HCT116 (cell line): ENCODE measurements at regions not wholly inside any gene's neighbourhood (a gene's known extent, or its start where the extent isn't known, plus 50 kb on each side); places are given as distances from the start of the nearest gene placed in this dataset.

Source experiments
- ATAC-seq: fragments of 200-7000 bp; cut with Tn5 transposase; 2 replicates; pipeline ENCODE4 v1.9.1; 2020; ENCODE audit warnings: mild to moderate bottlenecking, moderate library complexity
- BruUV-seq: library from RNA; stranded (reverse); fragments of 400-500 nt; replicated peaks from 2 replicates; lab custom pipeline; 2021; lab: Mats Ljungman, UMichigan
- CTCF ChIA-PET: fragments of 300-600 bp; sonication (Branson Sonifier 250); formaldehyde crosslinking; loops from one replicate; lab custom pipeline; 2021; ENCODE audit warnings: antibody characterized with exemption; lab: Charles Lee
- POLR2A ChIA-PET: fragments of 300-600, 350-600 bp; sonication (Branson Sonifier 250); formaldehyde crosslinking; loops from one replicate; lab custom pipeline; 2021; ENCODE audit warnings: antibody characterized with exemption; lab: Charles Lee
- RAD21 ChIA-PET, 2 experiments: fragments of 300-600 bp; sonication (Branson Sonifier 250); formaldehyde crosslinking; loops; one replicate each; lab custom pipeline; 2023; ENCODE audit warnings: low total read pairs in 2 of 2; ENCODE audit not compliant: uncharacterized antibody in 2 of 2, unreplicated experiment in 2 of 2, low non-redundant PET in 1 of 2; lab: Charles Lee
- DNase-seq: peaks from one replicate; pipeline ENCODE4 v3.0.0-alpha.2; 2010; ENCODE audit warnings: low read depth, low spot score
- H2AFZ ChIP-seq: fragments of 200-600 bp; shearing (Covaris generic), sonication (generic); 2 replicates; pipeline ENCODE4 v1.6.1; 2017; ENCODE audit warnings: low read depth, mixed run types, mixed read lengths, antibody characterized with exemption, low read length; ENCODE audit not compliant: poor library complexity, severe bottlenecking
- H3K27ac ChIP-seq: 2 replicates; pipeline ENCODE4 v1.5.1; 2012; ENCODE audit warnings: low read depth, low read length
- H3K27me3 ChIP-seq: fragments of 200-600 bp; sonication (generic); 2 replicates; pipeline ENCODE4 v1.6.1; 2016; ENCODE audit warnings: mixed run types, low read length, mixed read lengths; ENCODE audit not compliant: insufficient read depth
- H3K36me3 ChIP-seq, 2 experiments: fragments of 200-500 bp in 1 of 2; fragments of 200-600 bp in 1 of 2; sonication (Bioruptor generic) in 1 of 2; sonication (generic) in 1 of 2; 2 replicates each; pipeline versions ENCODE4 v1.5.1 to v1.6.1; 2014 to 2016; ENCODE audit warnings: low read length in 2 of 2, inconsistent platforms in 1 of 2, mixed read lengths in 1 of 2, mixed run types in 1 of 2; ENCODE audit not compliant: insufficient read depth in 2 of 2, control insufficient read depth in 1 of 2
- H3K4me1 ChIP-seq, 2 experiments: fragments of 200-600 bp in 1 of 2; sonication (generic) in 1 of 2; 2 replicates each; pipeline versions ENCODE4 v1.5.1 to v1.6.1; 2012 to 2017; ENCODE audit warnings: low read length in 2 of 2, inconsistent platforms in 1 of 2, mild to moderate bottlenecking in 1 of 2, mixed read lengths in 1 of 2, mixed run types in 1 of 2, moderate library complexity in 1 of 2; ENCODE audit not compliant: insufficient read depth in 2 of 2, control insufficient read depth in 1 of 2
- H3K4me2 ChIP-seq: fragments of 200-600 bp; sonication (generic); 2 replicates; pipeline ENCODE4 v1.6.1; 2017; ENCODE audit warnings: mixed run types, low read length, mixed read lengths
- H3K4me3 ChIP-seq, 2 experiments: fragments of 200-600 bp in 1 of 2; sonication (generic) in 1 of 2; replicated peaks in 1 of 2; 2 replicates each; pipeline ENCODE4 v1.5.1; 2011 to 2016; ENCODE audit warnings: low read length in 2 of 2, control low read depth in 1 of 2, low read depth in 1 of 2, mild to moderate bottlenecking in 1 of 2, mixed read lengths in 1 of 2, mixed run types in 1 of 2
- H3K79me2 ChIP-seq: fragments of 200-600 bp; sonication (generic); 2 replicates; pipeline ENCODE4 v1.6.1; 2017; ENCODE audit warnings: mild to moderate bottlenecking, mixed run types, low read length, moderate library complexity, mixed read lengths; ENCODE audit not compliant: insufficient read depth
- H3K9ac ChIP-seq: fragments of 200-600 bp; sonication (generic); 2 replicates; pipeline ENCODE4 v1.6.1; 2016; ENCODE audit warnings: low read length, mixed read lengths
- H3K9me2 ChIP-seq: fragments of 200-600 bp; sonication (generic), shearing (Covaris generic); 2 replicates; pipeline ENCODE4 v1.6.1; 2017; ENCODE audit warnings: mixed run types, mild to moderate bottlenecking, moderate library complexity; ENCODE audit not compliant: insufficient read depth
- H3K9me3 ChIP-seq, 2 experiments: fragments of 200-500 bp in 1 of 2; fragments of 200-600 bp in 1 of 2; sonication (Bioruptor generic) in 1 of 2; sonication (generic) in 1 of 2; 2 replicates each; pipeline ENCODE4 v1.6.1; 2014 to 2017; ENCODE audit warnings: low read length in 2 of 2, mixed read lengths in 2 of 2, inconsistent platforms in 1 of 2, low read depth in 1 of 2, mild to moderate bottlenecking in 1 of 2, mixed run types in 1 of 2, moderate library complexity in 1 of 2; ENCODE audit not compliant: control insufficient read depth in 1 of 2, insufficient read depth in 1 of 2
- H4K20me1 ChIP-seq: fragments of 200-600 bp; sonication (generic), shearing (Covaris generic); 2 replicates; pipeline ENCODE4 v1.6.1; 2017; ENCODE audit warnings: mixed run types, mild to moderate bottlenecking, moderate library complexity; ENCODE audit not compliant: insufficient read depth
- ATF3 ChIP-seq: IDR thresholded peaks from 2 replicates; pipeline ENCODE4 v1.6.1; 2012
- CBX3 ChIP-seq: IDR thresholded peaks from 2 replicates; pipeline ENCODE4 v1.6.1; 2012; ENCODE audit warnings: low read depth
- CEBPB ChIP-seq: IDR thresholded peaks from 2 replicates; pipeline ENCODE4 v1.6.1; 2012; ENCODE audit warnings: low read depth
- EGR1 ChIP-seq: IDR thresholded peaks from 2 replicates; pipeline ENCODE4 v1.6.1; 2012; ENCODE audit warnings: low read depth
- EZH2 ChIP-seq: fragments of 200-600 bp; sonication (generic); IDR thresholded peaks from 2 replicates; pipeline ENCODE4 v1.6.1; 2017; ENCODE audit warnings: antibody characterized with exemption, mixed run types
- EZH2phosphoT487 ChIP-seq: fragments of 200-600 bp; IDR thresholded peaks from 2 replicates; pipeline ENCODE4 v1.6.1; 2018; ENCODE audit warnings: antibody characterized with exemption, borderline replicate concordance
- JUND ChIP-seq: IDR thresholded peaks from 2 replicates; pipeline ENCODE4 v1.6.1; 2012
- MAX ChIP-seq: IDR thresholded peaks from 2 replicates; pipeline ENCODE4 v1.6.1; 2012
- POLR2A ChIP-seq: IDR thresholded peaks from 2 replicates; pipeline ENCODE4 v1.7.0; 2011; ENCODE audit warnings: borderline replicate concordance; ENCODE audit not compliant: insufficient read depth, insufficient read length; ENCODE audit errors: extremely low read depth
- SP1 ChIP-seq: IDR thresholded peaks from 2 replicates; pipeline ENCODE4 v1.6.1; 2012; ENCODE audit warnings: low read depth
- SRF ChIP-seq: IDR thresholded peaks from 2 replicates; pipeline ENCODE4 v1.6.1; 2012; ENCODE audit warnings: low read depth
- TCF7L2 ChIP-seq: IDR thresholded peaks from 2 replicates; pipeline ENCODE4 v1.7.0; 2011; ENCODE audit warnings: borderline replicate concordance, inconsistent platforms; ENCODE audit not compliant: insufficient read depth, insufficient read length; ENCODE audit errors: extremely low read depth
- YY1 ChIP-seq: IDR thresholded peaks from 2 replicates; pipeline ENCODE4 v1.6.1; 2011; ENCODE audit warnings: low read length, low read depth, moderate library complexity, mild to moderate bottlenecking; ENCODE audit not compliant: insufficient replicate concordance; ENCODE audit errors: extremely low read depth
- ZNF274 ChIP-seq: fragments of 200-500 bp; sonication (Bioruptor generic); IDR thresholded peaks from 2 replicates; pipeline ENCODE4 v1.6.1; 2014; ENCODE audit warnings: mild to moderate bottlenecking, low read depth, low read length, inconsistent platforms
- intact Hi-C: fragments of 100-400 bp; cut with micrococcal nuclease; formaldehyde crosslinking; loops from 2 replicates; pipeline ENCODE4 v1.10.0; 2022
- TF ChIP-seq, protein P1 (sequence below), 3 experiments: fragments of 200-600 bp in 1 of 3; sonication (generic) in 1 of 3; IDR thresholded peaks in 2 of 3; conservative IDR thresholded peaks in 1 of 3; 2 replicates each; pipeline ENCODE4 v1.5.1; 2012 to 2017; ENCODE audit warnings: low read depth in 2 of 3, low read length in 2 of 3, antibody characterized with exemption in 1 of 3, borderline replicate concordance in 1 of 3, control low read depth in 1 of 3, mild to moderate bottlenecking in 1 of 3, mixed read lengths in 1 of 3, mixed run types in 1 of 3, moderate library complexity in 1 of 3; ENCODE audit not compliant: insufficient read depth in 1 of 3
- TF ChIP-seq, protein P2 (sequence below): IDR thresholded peaks from 2 replicates; pipeline ENCODE4 v1.6.1; 2012; ENCODE audit warnings: low read depth
- TF ChIP-seq, protein P3 (sequence below): IDR thresholded peaks from 2 replicates; pipeline ENCODE4 v1.6.1; 2011; ENCODE audit warnings: mild to moderate bottlenecking, low read length, moderate library complexity; ENCODE audit not compliant: insufficient replicate concordance; ENCODE audit errors: extremely low read depth

DNA sequence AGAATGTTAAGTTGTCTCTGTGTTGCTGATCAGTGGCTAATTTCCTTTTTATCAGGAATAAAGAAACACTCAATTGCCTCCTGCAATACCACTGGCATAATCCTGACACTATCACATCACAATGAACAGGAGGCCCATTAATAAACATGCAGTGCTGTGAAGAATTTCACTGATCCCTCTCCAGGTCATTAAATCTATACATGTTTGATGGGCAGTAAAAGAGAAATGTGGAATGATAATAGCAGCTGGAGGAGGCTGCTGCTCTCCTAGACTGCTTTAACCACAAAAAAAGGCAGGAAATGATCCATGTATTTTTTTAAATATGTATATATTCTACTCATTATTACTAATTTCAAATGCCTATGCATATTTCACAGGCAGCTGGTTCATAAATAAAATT lies 202.1 kb downstream of the CENPC start (continued):
- TF ChIP-seq ATF3 = no peak

- Histone ChIP-seq H3K9me3 (no peaks in the 10 kb centered on the region), H2AFZ (no peak overlapping the region), H3K4me3 (no peak overlapping the region), H4K20me1 (no peaks in the 10 kb centered on the region; the same call in 1 of the 2 replicates), H3K4me1 (no peaks in the 10 kb centered on the region), H3K9ac (no peak overlapping the region), H3K4me2 (no peak overlapping the region), H3K36me3 (no peaks in the 10 kb centered on the region), H3K27me3 (0 out of 2 replicates have a peak, but pooled peaks cover 3% of the 10 kb centered on the region), H3K9me2 (no peaks in the 10 kb centered on the region), H3K79me2 (no peaks in the 10 kb centered on the region), H3K27ac (no peak overlapping the region)
- ChIA-PET RAD21 (no interaction called here), POLR2A (no interaction called here), CTCF (no interaction called here)
- ATAC-seq (no peak), DNase-seq (no peak)
- BruUV-seq = no TSS peak
- TF ChIP-seq CBX3 = no peak
- no peak for TF ChIP-seq EZH2phosphoT487
- TF ChIP-seq TCF7L2 = no peak
- no peak for TF ChIP-seq EZH2
- TF ChIP-seq, protein P1, sequence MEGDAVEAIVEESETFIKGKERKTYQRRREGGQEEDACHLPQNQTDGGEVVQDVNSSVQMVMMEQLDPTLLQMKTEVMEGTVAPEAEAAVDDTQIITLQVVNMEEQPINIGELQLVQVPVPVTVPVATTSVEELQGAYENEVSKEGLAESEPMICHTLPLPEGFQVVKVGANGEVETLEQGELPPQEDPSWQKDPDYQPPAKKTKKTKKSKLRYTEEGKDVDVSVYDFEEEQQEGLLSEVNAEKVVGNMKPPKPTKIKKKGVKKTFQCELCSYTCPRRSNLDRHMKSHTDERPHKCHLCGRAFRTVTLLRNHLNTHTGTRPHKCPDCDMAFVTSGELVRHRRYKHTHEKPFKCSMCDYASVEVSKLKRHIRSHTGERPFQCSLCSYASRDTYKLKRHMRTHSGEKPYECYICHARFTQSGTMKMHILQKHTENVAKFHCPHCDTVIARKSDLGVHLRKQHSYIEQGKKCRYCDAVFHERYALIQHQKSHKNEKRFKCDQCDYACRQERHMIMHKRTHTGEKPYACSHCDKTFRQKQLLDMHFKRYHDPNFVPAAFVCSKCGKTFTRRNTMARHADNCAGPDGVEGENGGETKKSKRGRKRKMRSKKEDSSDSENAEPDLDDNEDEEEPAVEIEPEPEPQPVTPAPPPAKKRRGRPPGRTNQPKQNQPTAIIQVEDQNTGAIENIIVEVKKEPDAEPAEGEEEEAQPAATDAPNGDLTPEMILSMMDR (IDR thresholded peaks at IDR 0.05 in 2 of 3, conservative IDR thresholded peaks at IDR 0.05 in 1 of 3; ENCODE audit: borderline replicate concordance in 1 of 3, insufficient read depth in 1 of 3, low read depth in 2 of 3, low read length in 2 of 3) = no peak
- TF ChIP-seq POLR2A = no peak
- no peak for TF ChIP-seq SRF
- TF ChIP-seq JUND = no peak
- TF ChIP-seq MAX = no peak
- TF ChIP-seq ZNF274 = no peak
- TF ChIP-seq EGR1 = no peak
- TF ChIP-seq SP1 = no peak
- no peak for TF ChIP-seq CEBPB
- TF ChIP-seq, protein P2, sequence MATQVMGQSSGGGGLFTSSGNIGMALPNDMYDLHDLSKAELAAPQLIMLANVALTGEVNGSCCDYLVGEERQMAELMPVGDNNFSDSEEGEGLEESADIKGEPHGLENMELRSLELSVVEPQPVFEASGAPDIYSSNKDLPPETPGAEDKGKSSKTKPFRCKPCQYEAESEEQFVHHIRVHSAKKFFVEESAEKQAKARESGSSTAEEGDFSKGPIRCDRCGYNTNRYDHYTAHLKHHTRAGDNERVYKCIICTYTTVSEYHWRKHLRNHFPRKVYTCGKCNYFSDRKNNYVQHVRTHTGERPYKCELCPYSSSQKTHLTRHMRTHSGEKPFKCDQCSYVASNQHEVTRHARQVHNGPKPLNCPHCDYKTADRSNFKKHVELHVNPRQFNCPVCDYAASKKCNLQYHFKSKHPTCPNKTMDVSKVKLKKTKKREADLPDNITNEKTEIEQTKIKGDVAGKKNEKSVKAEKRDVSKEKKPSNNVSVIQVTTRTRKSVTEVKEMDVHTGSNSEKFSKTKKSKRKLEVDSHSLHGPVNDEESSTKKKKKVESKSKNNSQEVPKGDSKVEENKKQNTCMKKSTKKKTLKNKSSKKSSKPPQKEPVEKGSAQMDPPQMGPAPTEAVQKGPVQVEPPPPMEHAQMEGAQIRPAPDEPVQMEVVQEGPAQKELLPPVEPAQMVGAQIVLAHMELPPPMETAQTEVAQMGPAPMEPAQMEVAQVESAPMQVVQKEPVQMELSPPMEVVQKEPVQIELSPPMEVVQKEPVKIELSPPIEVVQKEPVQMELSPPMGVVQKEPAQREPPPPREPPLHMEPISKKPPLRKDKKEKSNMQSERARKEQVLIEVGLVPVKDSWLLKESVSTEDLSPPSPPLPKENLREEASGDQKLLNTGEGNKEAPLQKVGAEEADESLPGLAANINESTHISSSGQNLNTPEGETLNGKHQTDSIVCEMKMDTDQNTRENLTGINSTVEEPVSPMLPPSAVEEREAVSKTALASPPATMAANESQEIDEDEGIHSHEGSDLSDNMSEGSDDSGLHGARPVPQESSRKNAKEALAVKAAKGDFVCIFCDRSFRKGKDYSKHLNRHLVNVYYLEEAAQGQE = no peak
- TF ChIP-seq, protein P3, sequence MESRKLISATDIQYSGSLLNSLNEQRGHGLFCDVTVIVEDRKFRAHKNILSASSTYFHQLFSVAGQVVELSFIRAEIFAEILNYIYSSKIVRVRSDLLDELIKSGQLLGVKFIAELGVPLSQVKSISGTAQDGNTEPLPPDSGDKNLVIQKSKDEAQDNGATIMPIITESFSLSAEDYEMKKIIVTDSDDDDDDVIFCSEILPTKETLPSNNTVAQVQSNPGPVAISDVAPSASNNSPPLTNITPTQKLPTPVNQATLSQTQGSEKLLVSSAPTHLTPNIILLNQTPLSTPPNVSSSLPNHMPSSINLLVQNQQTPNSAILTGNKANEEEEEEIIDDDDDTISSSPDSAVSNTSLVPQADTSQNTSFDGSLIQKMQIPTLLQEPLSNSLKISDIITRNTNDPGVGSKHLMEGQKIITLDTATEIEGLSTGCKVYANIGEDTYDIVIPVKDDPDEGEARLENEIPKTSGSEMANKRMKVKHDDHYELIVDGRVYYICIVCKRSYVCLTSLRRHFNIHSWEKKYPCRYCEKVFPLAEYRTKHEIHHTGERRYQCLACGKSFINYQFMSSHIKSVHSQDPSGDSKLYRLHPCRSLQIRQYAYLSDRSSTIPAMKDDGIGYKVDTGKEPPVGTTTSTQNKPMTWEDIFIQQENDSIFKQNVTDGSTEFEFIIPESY = no peak
- no peak for TF ChIP-seq YY1
- intact Hi-C loops = no loop called here
Measured at GRCh38 chr4:67342291-67342690, 203.0 kb downstream of the CENPC start.
